ACC112 (cell line): ENCODE measurements at regions not wholly inside any gene's neighbourhood (a gene's known extent, or its start where the extent isn't known, plus 50 kb on each side); places are given as distances from the start of the nearest gene placed in this dataset.

Source experiments
- H2AFZ ChIP-seq: fragments of 200-600 bp; sonication (generic); one replicate; pipeline ENCODE4 v1.6.0; 2017; ENCODE audit warnings: antibody characterized with exemption, low read length; ENCODE audit not compliant: unreplicated experiment
- H3K27ac ChIP-seq: fragments of 200-600 bp; sonication (generic); 2 replicates; pipeline ENCODE4 v1.5.1; 2014; ENCODE audit warnings: low read depth, mild to moderate bottlenecking, antibody characterized with exemption, low read length, moderate library complexity
- H3K27me3 ChIP-seq: fragments of 200-600 bp; sonication (generic); 2 replicates; pipeline ENCODE4 v1.6.1; 2014; ENCODE audit warnings: mild to moderate bottlenecking, antibody characterized with exemption, low read length, moderate library complexity, mixed read lengths; ENCODE audit not compliant: insufficient read depth
- H3K36me3 ChIP-seq: fragments of 200-600 bp; sonication (generic); 2 replicates; pipeline ENCODE4 v1.6.1; 2016; ENCODE audit warnings: mild to moderate bottlenecking, antibody characterized with exemption, low read length, moderate library complexity, mixed read lengths; ENCODE audit not compliant: insufficient read depth
- H3K4me1 ChIP-seq: fragments of 200-600 bp; sonication (generic); one replicate; pipeline ENCODE4 v1.6.1; 2016; ENCODE audit warnings: low read length, mixed read lengths; ENCODE audit not compliant: insufficient read depth, unreplicated experiment, control insufficient read depth
- H3K4me3 ChIP-seq: fragments of 200-600 bp; sonication (generic); 2 replicates; pipeline ENCODE4 v1.5.1; 2014; ENCODE audit warnings: mild to moderate bottlenecking, low read depth, low read length
- H3K79me2 ChIP-seq: fragments of 200-600 bp; sonication (generic); one replicate; pipeline ENCODE4 v1.6.0; 2016; ENCODE audit warnings: low read length; ENCODE audit not compliant: control insufficient read depth, unreplicated experiment, insufficient read depth

- no peaks in the 10 kb centered on the region for H3K36me3 ChIP-seq
- H3K27me3 ChIP-seq, result no peaks in the 10 kb centered on the region
- H3K4me3 ChIP-seq, result 0 out of 2 replicates have a peak overlapping the region, but pooled peaks have one; percentile 20
- peaks cover 13% of the 10 kb centered on the region for H3K4me1 ChIP-seq
- no peaks in the 10 kb centered on the region for H3K79me2 ChIP-seq
- H3K27ac ChIP-seq, result peak overlapping the region; percentile 83
- peak overlapping the region; percentile 28 for H2AFZ ChIP-seq
Observed at GRCh38 chr6:164322533-164322932, 908.0 kb downstream of the QKI start.

- peaks cover 13% of the 10 kb centered on the region for H3K4me1 ChIP-seq
- H3K36me3 ChIP-seq, result no peaks in the 10 kb centered on the region
- H3K79me2 ChIP-seq, result no peaks in the 10 kb centered on the region
- H3K27ac ChIP-seq, result peak overlapping the region; percentile 83
- no peak overlapping the region for H3K4me3 ChIP-seq
- H2AFZ ChIP-seq, result peak overlapping the region; percentile 38
- no peaks in the 10 kb centered on the region for H3K27me3 ChIP-seq
Observed at GRCh38 chr6:164321297-164321696, 906.8 kb downstream of the QKI start.

GRCh38 chr6:164315376-164315775, 900.9 kb downstream of the QKI start:
- Histone ChIP-seq H2AFZ (no peak overlapping the region), H3K79me2 (no peaks in the 10 kb centered on the region), H3K27me3 (no peaks in the 10 kb centered on the region), H3K4me1 (no peaks in the 10 kb centered on the region), H3K36me3 (no peaks in the 10 kb centered on the region), H3K27ac (no peak overlapping the region), H3K4me3 (no peak overlapping the region)

- Histone ChIP-seq H3K36me3 (no peaks in the 10 kb centered on the region), H3K4me1 (peaks cover 5% of the 10 kb centered on the region), H3K79me2 (no peaks in the 10 kb centered on the region), H2AFZ (no peak overlapping the region), H3K27me3 (no peaks in the 10 kb centered on the region), H3K4me3 (no peak overlapping the region), H3K27ac (no peak overlapping the region)
Observed at GRCh38 chr6:164308339-164308738, 893.8 kb downstream of the QKI start.

- peaks cover 8% of the 10 kb centered on the region for H3K4me1 ChIP-seq
- H3K27me3 ChIP-seq, result no peaks in the 10 kb centered on the region
- no peaks in the 10 kb centered on the region for H3K36me3 ChIP-seq
- H3K27ac ChIP-seq, result no peak overlapping the region
- H2AFZ ChIP-seq, result no peak overlapping the region
- H3K79me2 ChIP-seq, result no peaks in the 10 kb centered on the region
- H3K4me3 ChIP-seq, result no peak overlapping the region
Observed at GRCh38 chr6:164303102-164303964, 888.8 kb downstream of the QKI start.

- Histone ChIP-seq H2AFZ (no peak overlapping the region), H3K4me3 (no peak overlapping the region), H3K79me2 (no peaks in the 10 kb centered on the region), H3K27ac (no peak overlapping the region), H3K36me3 (no peaks in the 10 kb centered on the region), H3K27me3 (no peaks in the 10 kb centered on the region), H3K4me1 (no peaks in the 10 kb centered on the region)
Observed at GRCh38 chr6:164296411-164296810, 881.9 kb downstream of the QKI start.

- no peaks in the 10 kb centered on the region for H3K79me2 ChIP-seq
- H3K4me3 ChIP-seq, result no peak overlapping the region
- H2AFZ ChIP-seq, result no peak overlapping the region
- H3K27ac ChIP-seq, result no peak overlapping the region
- H3K4me1 ChIP-seq, result no peaks in the 10 kb centered on the region
- no peaks in the 10 kb centered on the region for H3K36me3 ChIP-seq
- H3K27me3 ChIP-seq, result no peaks in the 10 kb centered on the region
Observed at GRCh38 chr6:164294047-164294784, 879.7 kb downstream of the QKI start.

- H3K79me2 ChIP-seq, result no peaks in the 10 kb centered on the region
- H3K27ac ChIP-seq, result no peak overlapping the region
- no peak overlapping the region for H2AFZ ChIP-seq
- no peaks in the 10 kb centered on the region for H3K36me3 ChIP-seq
- H3K4me1 ChIP-seq, result no peaks in the 10 kb centered on the region
- no peaks in the 10 kb centered on the region for H3K27me3 ChIP-seq
- H3K4me3 ChIP-seq, result no peak overlapping the region
Observed at GRCh38 chr6:164291224-164291623, 876.7 kb downstream of the QKI start.

GRCh38 chr6:164290101-164290500, 875.6 kb downstream of the QKI start:
- H3K79me2 ChIP-seq, result no peaks in the 10 kb centered on the region
- H3K36me3 ChIP-seq, result no peaks in the 10 kb centered on the region
- H3K4me1 ChIP-seq, result no peaks in the 10 kb centered on the region
- no peak overlapping the region for H3K4me3 ChIP-seq
- H3K27ac ChIP-seq, result no peak overlapping the region
- H2AFZ ChIP-seq, result no peak overlapping the region
- no peaks in the 10 kb centered on the region for H3K27me3 ChIP-seq

GRCh38 chr6:164286011-164286410, 871.5 kb downstream of the QKI start:
- H3K4me3 ChIP-seq, result no peak overlapping the region
- H3K79me2 ChIP-seq, result no peaks in the 10 kb centered on the region
- H3K4me1 ChIP-seq, result no peaks in the 10 kb centered on the region
- H3K27ac ChIP-seq, result no peak overlapping the region
- H3K27me3 ChIP-seq, result no peaks in the 10 kb centered on the region
- H3K36me3 ChIP-seq, result no peaks in the 10 kb centered on the region
- H2AFZ ChIP-seq, result no peak overlapping the region

- Histone ChIP-seq H3K27ac (no peak overlapping the region), H2AFZ (no peak overlapping the region), H3K79me2 (no peaks in the 10 kb centered on the region), H3K36me3 (no peaks in the 10 kb centered on the region), H3K27me3 (no peaks in the 10 kb centered on the region), H3K4me3 (no peak overlapping the region), H3K4me1 (no peaks in the 10 kb centered on the region)
Observed at GRCh38 chr6:164283574-164283973, 869.1 kb downstream of the QKI start.
